OCI-LY7 (cell line): ENCODE measurements at regions not wholly inside any gene's neighbourhood (a gene's known extent, or its start where the extent isn't known, plus 50 kb on each side); places are given as distances from the start of the nearest gene placed in this dataset.

ENCODE experiments used
- BruUV-seq: library from RNA; stranded (reverse); fragments of 400-500 nt; replicated peaks from 2 replicates; lab custom pipeline; 2021; lab: Mats Ljungman, UMichigan
- CTCF ChIA-PET: fragments of 300-600 bp; sonication (Branson Sonifier 250); formaldehyde crosslinking; loops from one replicate; lab custom pipeline; 2022; ENCODE audit warnings: antibody characterized with exemption; ENCODE audit not compliant: unreplicated experiment; lab: Charles Lee
- POLR2A ChIA-PET: fragments of 300-600 bp; sonication (Branson Sonifier 250); formaldehyde crosslinking; loops from one replicate; lab custom pipeline; 2022; ENCODE audit warnings: antibody characterized with exemption; lab: Charles Lee
- DNase-seq: peaks from one replicate; pipeline ENCODE4 v3.0.0-alpha.2; 2015; ENCODE audit warnings: low spot score
- H2AFZ ChIP-seq: fragments of 200-600 bp; sonication (generic), shearing (Covaris generic); 2 replicates; pipeline ENCODE4 v1.6.1; 2014; ENCODE audit warnings: mild to moderate bottlenecking, antibody characterized with exemption, low read length, moderate library complexity
- H3K27ac ChIP-seq: fragments of 200-600 bp; sonication (generic); 2 replicates; pipeline ENCODE4 v1.5.1; 2014; ENCODE audit warnings: mixed run types, low read depth, mild to moderate bottlenecking, moderate library complexity, low read length, inconsistent platforms; ENCODE audit not compliant: poor library complexity, severe bottlenecking
- H3K36me3 ChIP-seq: fragments of 200-600 bp; sonication (generic); 2 replicates; pipeline ENCODE4 v1.6.1; 2014; ENCODE audit warnings: mild to moderate bottlenecking, antibody characterized with exemption, low read length, moderate library complexity, mixed read lengths; ENCODE audit not compliant: insufficient read depth
- H3K4me1 ChIP-seq: fragments of 200-600 bp; sonication (generic); 2 replicates; pipeline ENCODE4 v1.5.1; 2014; ENCODE audit warnings: mild to moderate bottlenecking, low read length; ENCODE audit not compliant: insufficient read depth, poor library complexity, severe bottlenecking
- H3K4me2 ChIP-seq: fragments of 200-600 bp; sonication (generic); 2 replicates; pipeline ENCODE4 v1.6.1; 2014; ENCODE audit warnings: mild to moderate bottlenecking, low read length
- H3K4me3 ChIP-seq: fragments of 200-600 bp; sonication (generic); 2 replicates; pipeline ENCODE4 v1.5.1; 2014; ENCODE audit warnings: mild to moderate bottlenecking, low read depth, low read length; ENCODE audit not compliant: poor library complexity, severe bottlenecking
- H3K79me2 ChIP-seq: fragments of 200-600 bp; sonication (generic); 2 replicates; pipeline ENCODE4 v1.6.1; 2016; ENCODE audit warnings: low read depth, mild to moderate bottlenecking, low read length, moderate library complexity, mixed read lengths; ENCODE audit not compliant: insufficient read depth
- H3K9me2 ChIP-seq: fragments of 200-600 bp; sonication (generic); 2 replicates; pipeline ENCODE4 v1.6.1; 2016; ENCODE audit warnings: mild to moderate bottlenecking, low read length, mixed read lengths; ENCODE audit not compliant: insufficient read depth
- H3K9me3 ChIP-seq: fragments of 200-600 bp; sonication (generic); 2 replicates; pipeline ENCODE4 v1.6.1; 2014; ENCODE audit warnings: mild to moderate bottlenecking, mixed run types, low read length, mixed read lengths
- H4K20me1 ChIP-seq: fragments of 200-600 bp; sonication (generic); 2 replicates; pipeline ENCODE4 v1.6.1; 2014; ENCODE audit warnings: mild to moderate bottlenecking, antibody characterized with exemption, low read length, moderate library complexity, mixed read lengths; ENCODE audit not compliant: insufficient read depth
- EZH2phosphoT487 ChIP-seq: fragments of 200-600 bp; sonication (generic); IDR thresholded peaks from 2 replicates; pipeline ENCODE4 v1.6.1; 2018; ENCODE audit warnings: low read depth, borderline replicate concordance, mild to moderate bottlenecking, mixed run types, antibody characterized with exemption, low read length, moderate library complexity, mixed read lengths
- intact Hi-C: fragments of 100-400 bp; cut with micrococcal nuclease; formaldehyde crosslinking; loops from one replicate; pipeline ENCODE4 v1.10.0; 2022; ENCODE audit not compliant: unreplicated experiment
- TF ChIP-seq, protein P1 (sequence below): fragments of 200-600 bp; sonication (generic); conservative IDR thresholded peaks from 2 replicates; pipeline ENCODE4 v1.5.1; 2014; ENCODE audit warnings: mild to moderate bottlenecking, antibody characterized with exemption, low read length, moderate library complexity, mixed read lengths

DNA sequence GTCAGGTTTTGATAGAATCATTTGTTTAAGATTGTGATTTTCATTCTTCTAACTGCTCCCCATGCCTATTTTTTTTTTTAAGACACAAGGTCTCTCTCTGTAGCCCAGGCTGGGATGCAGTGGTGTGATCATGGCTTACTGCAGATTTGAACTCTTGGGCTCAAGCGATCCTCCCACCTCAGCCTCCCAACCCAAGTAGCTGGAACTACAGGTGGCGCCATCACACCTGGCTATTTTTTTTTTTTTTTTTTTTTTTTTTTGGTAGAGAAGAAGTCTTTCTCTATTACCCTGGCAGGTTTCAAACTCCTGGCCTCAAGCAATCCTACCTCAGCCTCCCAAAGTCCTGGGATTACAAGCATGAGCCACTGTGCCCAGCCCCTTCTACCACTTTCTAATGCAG lies 223.3 kb downstream of the CBLN1 start:
- no peak overlapping the region for H2AFZ ChIP-seq
- TF ChIP-seq, protein P1, sequence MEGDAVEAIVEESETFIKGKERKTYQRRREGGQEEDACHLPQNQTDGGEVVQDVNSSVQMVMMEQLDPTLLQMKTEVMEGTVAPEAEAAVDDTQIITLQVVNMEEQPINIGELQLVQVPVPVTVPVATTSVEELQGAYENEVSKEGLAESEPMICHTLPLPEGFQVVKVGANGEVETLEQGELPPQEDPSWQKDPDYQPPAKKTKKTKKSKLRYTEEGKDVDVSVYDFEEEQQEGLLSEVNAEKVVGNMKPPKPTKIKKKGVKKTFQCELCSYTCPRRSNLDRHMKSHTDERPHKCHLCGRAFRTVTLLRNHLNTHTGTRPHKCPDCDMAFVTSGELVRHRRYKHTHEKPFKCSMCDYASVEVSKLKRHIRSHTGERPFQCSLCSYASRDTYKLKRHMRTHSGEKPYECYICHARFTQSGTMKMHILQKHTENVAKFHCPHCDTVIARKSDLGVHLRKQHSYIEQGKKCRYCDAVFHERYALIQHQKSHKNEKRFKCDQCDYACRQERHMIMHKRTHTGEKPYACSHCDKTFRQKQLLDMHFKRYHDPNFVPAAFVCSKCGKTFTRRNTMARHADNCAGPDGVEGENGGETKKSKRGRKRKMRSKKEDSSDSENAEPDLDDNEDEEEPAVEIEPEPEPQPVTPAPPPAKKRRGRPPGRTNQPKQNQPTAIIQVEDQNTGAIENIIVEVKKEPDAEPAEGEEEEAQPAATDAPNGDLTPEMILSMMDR: peak; percentile 68
- no peak for TF ChIP-seq EZH2phosphoT487
- H3K9me2 ChIP-seq: no peaks in the 10 kb centered on the region
- peaks cover 25% of the 10 kb centered on the region for H3K4me1 ChIP-seq
- ChIA-PET CTCF (no interaction called here), POLR2A (no interaction called here)
- no peaks in the 10 kb centered on the region for H3K79me2 ChIP-seq
- H4K20me1 ChIP-seq: no peaks in the 10 kb centered on the region
- no peak overlapping the region for H3K27ac ChIP-seq
- no peak overlapping the region for H3K4me3 ChIP-seq
- H3K9me3 ChIP-seq: no peaks in the 10 kb centered on the region
- DNase-seq: peak; percentile 40
- intact Hi-C loops: loop anchor here (5.0 kb wide), 1 partner anchor 294 kb away; no protein-coding TSS in a partner anchor
- no peaks in the 10 kb centered on the region for H3K36me3 ChIP-seq
- H3K4me2 ChIP-seq: no peak overlapping the region
- no TSS peak for BruUV-seq

- no peak overlapping the region for H3K27ac ChIP-seq
- intact Hi-C loops: loop anchor here (5.0 kb wide), 1 partner anchor 294 kb away; no protein-coding TSS in a partner anchor
- H3K4me2 ChIP-seq: no peak overlapping the region
- H2AFZ ChIP-seq: 0 out of 2 replicates have a peak overlapping the region, but pooled peaks have one; percentile 6
- peaks cover 25% of the 10 kb centered on the region for H3K4me1 ChIP-seq
- no TSS peak for BruUV-seq
- no peaks in the 10 kb centered on the region for H3K79me2 ChIP-seq
- no peaks in the 10 kb centered on the region for H4K20me1 ChIP-seq
- H3K4me3 ChIP-seq: no peak overlapping the region
- CTCF ChIA-PET: no interaction called here
- TF ChIP-seq EZH2phosphoT487: no peak
- TF ChIP-seq, protein P1: no peak
- no peaks in the 10 kb centered on the region for H3K9me3 ChIP-seq
- no peaks in the 10 kb centered on the region for H3K36me3 ChIP-seq
- H3K9me2 ChIP-seq: no peaks in the 10 kb centered on the region
- no peak for DNase-seq
- POLR2A ChIA-PET: no interaction called here
Observed at GRCh38 chr16:49057936-49058335, 223.7 kb downstream of the CBLN1 start.

- Histone ChIP-seq H3K4me1 (peaks cover 25% of the 10 kb centered on the region), H3K27ac (no peak overlapping the region), H3K79me2 (no peaks in the 10 kb centered on the region), H3K36me3 (no peaks in the 10 kb centered on the region), H2AFZ (no peak overlapping the region), H3K9me3 (no peaks in the 10 kb centered on the region), H4K20me1 (no peaks in the 10 kb centered on the region), H3K4me3 (no peak overlapping the region), H3K9me2 (no peaks in the 10 kb centered on the region), H3K4me2 (no peak overlapping the region)
- intact Hi-C loops: loop anchor here (5.0 kb wide), 1 partner anchor 295 kb away; no protein-coding TSS in a partner anchor
- ChIA-PET POLR2A (no interaction called here), CTCF (no interaction called here)
- TF ChIP-seq, protein P1: no peak
- TF ChIP-seq EZH2phosphoT487: no peak
- DNase-seq: peak; percentile 8
- no TSS peak for BruUV-seq
Observed at GRCh38 chr16:49057391-49057790, 224.2 kb downstream of the CBLN1 start.
